Left ventricle myocardium inferior (tissue), 1 donor: ENCODE measurements at regions not wholly inside any gene's neighbourhood (a gene's known extent, or its start where the extent isn't known, plus 50 kb on each side); places are given as distances from the start of the nearest gene placed in this dataset.
A peak's percentile ranks its signal among the peaks of the same experiment; 100 is the strongest.

Experiments
- DNase-seq: peaks from one replicate; pipeline ENCODE4 v3.0.0-alpha.2; 2020
- H3K27ac ChIP-seq: fragments of 200-600 bp; replicated peaks from 2 replicates; pipeline ENCODE4 v1.8.0; 2021
- H3K27me3 ChIP-seq: fragments of 200-600 bp; 2 replicates; pipeline ENCODE4 v1.8.0; 2021; ENCODE audit warnings: low read depth
- H3K36me3 ChIP-seq: fragments of 200-600 bp; 2 replicates; pipeline ENCODE4 v1.8.0; 2021
- H3K4me1 ChIP-seq: fragments of 200-600 bp; 2 replicates; pipeline ENCODE4 v1.8.0; 2021
- H3K4me3 ChIP-seq: fragments of 200-600 bp; 2 replicates; pipeline ENCODE4 v1.8.0; 2021; ENCODE audit warnings: mild to moderate bottlenecking, moderate library complexity
- H3K9me3 ChIP-seq: fragments of 200-600 bp; replicated peaks from 2 replicates; pipeline ENCODE4 v1.8.0; 2021
- CTCF ChIP-seq: fragments of 200-600 bp; IDR thresholded peaks from 2 replicates; pipeline ENCODE4 v1.8.0; 2021; ENCODE audit warnings: antibody characterized with exemption, mild to moderate bottlenecking, borderline replicate concordance
- intact Hi-C: fragments of 100-400 bp; cut with micrococcal nuclease; formaldehyde crosslinking; loops from one replicate; pipeline ENCODE4 v1.11.0; 2022
- donor health status: DM: no; HTN: yes; CAD: no; lungs with severe emphysema.

GRCh38 chr6:26162399-26162798 is 75.2 kb downstream of the HFE start:
- intact Hi-C loops = no loop called here
- Histone ChIP-seq H3K27me3 (no peaks in the 10 kb centered on the region), H3K36me3 (peaks cover 15% of the 10 kb centered on the region), H3K4me3 (no peak overlapping the region), H3K9me3 (no peaks in the 10 kb centered on the region), H3K4me1 (peaks cover 24% of the 10 kb centered on the region), H3K27ac (no peak overlapping the region)
- TF ChIP-seq CTCF = no peak
- no peak for DNase-seq

- no peaks in the 10 kb centered on the region for H3K27me3 ChIP-seq
- intact Hi-C loops = no loop called here
- H3K9me3 ChIP-seq = no peaks in the 10 kb centered on the region
- peaks cover 15% of the 10 kb centered on the region for H3K36me3 ChIP-seq
- no peak for DNase-seq
- peaks cover 23% of the 10 kb centered on the region for H3K4me1 ChIP-seq
- H3K27ac ChIP-seq = no peak overlapping the region
- no peak for TF ChIP-seq CTCF
- no peak overlapping the region for H3K4me3 ChIP-seq
Observed at GRCh38 chr6:26163427-26164119, 76.3 kb downstream of the HFE start.

GRCh38 chr6:26164120-26164505 is 76.9 kb downstream of the HFE start:
- Histone ChIP-seq H3K4me3 (no peak overlapping the region), H3K27ac (no peak overlapping the region), H3K9me3 (no peaks in the 10 kb centered on the region), H3K27me3 (no peaks in the 10 kb centered on the region), H3K36me3 (peaks cover 15% of the 10 kb centered on the region), H3K4me1 (peaks cover 23% of the 10 kb centered on the region)
- DNase-seq = no peak
- intact Hi-C loops = no loop called here
- TF ChIP-seq CTCF = no peak

- H3K9me3 ChIP-seq = no peaks in the 10 kb centered on the region
- DNase-seq = no peak
Observed at GRCh38 chr6:26165261-26165790, 78.1 kb downstream of the HFE start.

GRCh38 chr6:26170181-26170580 is 83.0 kb downstream of the HFE start:
- Histone ChIP-seq H3K4me3 (no peak overlapping the region), H3K4me1 (peaks cover 30% of the 10 kb centered on the region), H3K9me3 (no peaks in the 10 kb centered on the region), H3K36me3 (no peaks in the 10 kb centered on the region), H3K27ac (peak overlapping the region; percentile 98), H3K27me3 (no peaks in the 10 kb centered on the region)
- DNase-seq = no peak
- intact Hi-C loops = no loop called here
- TF ChIP-seq CTCF = no peak

More at GRCh38 chr6:26165261-26165790, 78.1 kb downstream of the HFE start:
- H3K36me3 ChIP-seq = peaks cover 15% of the 10 kb centered on the region
- H3K4me3 ChIP-seq = no peak overlapping the region
- H3K27me3 ChIP-seq = no peaks in the 10 kb centered on the region
- H3K4me1 ChIP-seq = peaks cover 11% of the 10 kb centered on the region
- intact Hi-C loops = no loop called here
- no peak overlapping the region for H3K27ac ChIP-seq
- no peak for TF ChIP-seq CTCF
